Transverse colon (tissue), 4 donors: ENCODE measurements at regions not wholly inside any gene's neighbourhood (a gene's known extent, or its start where the extent isn't known, plus 50 kb on each side); places are given as distances from the start of the nearest gene placed in this dataset.

Source experiments
- CTCF ChIP-seq, 5 experiments: fragments of 200-600 bp in 3 of 5; fragments of 450-650 bp in 2 of 5; sonication (generic) in 3 of 5; IDR thresholded peaks; 1 replicate in 2 of 5; 2 replicates in 3 of 5; pipeline ENCODE4 v1.5.1; 2016 to 2017; ENCODE audit warnings: antibody characterized with exemption in 5 of 5, inconsistent platforms in 3 of 5, mild to moderate bottlenecking in 2 of 5, moderate library complexity in 1 of 5
- EP300 ChIP-seq: sonication (generic); formaldehyde crosslinking; IDR thresholded peaks from one replicate; pipeline ENCODE4 v1.6.1; 2017; ENCODE audit warnings: antibody characterized with exemption, low read depth
- POLR2AphosphoS5 ChIP-seq, 3 donors: sonication (generic); formaldehyde crosslinking; IDR thresholded peaks; one replicate each; pipeline ENCODE4 v1.6.1; 2016; ENCODE audit warnings: antibody characterized with exemption in 3 of 3

- TF ChIP-seq CTCF (IDR thresholded peaks at IDR 0.05), result no peak
- no peak for TF ChIP-seq EP300
- TF ChIP-seq POLR2AphosphoS5 (IDR thresholded peaks at IDR 0.05), result no peak
Observed at GRCh38 chr14:86639146-86639545, 1109.2 kb downstream of the FLRT2 start.
